Kidney epithelial cell (primary cell): ENCODE measurements at regions not wholly inside any gene's neighbourhood (a gene's known extent, or its start where the extent isn't known, plus 50 kb on each side); places are given as distances from the start of the nearest gene placed in this dataset.
"Not testable (repeated sequence)": the region's sequence is repeated elsewhere in the genome, so short reads cannot be mapped to it uniquely, and the experiment has no call there.

ENCODE experiments used
- DNase-seq: peaks from one replicate; pipeline ENCODE4 v3.0.0-alpha.2; 2010; ENCODE audit warnings: low read depth
- H3K27me3 ChIP-seq: 2 replicates; pipeline ENCODE4 v1.6.0; 2011; ENCODE audit warnings: low read length; ENCODE audit not compliant: control insufficient read depth, insufficient read depth
- H3K36me3 ChIP-seq: 2 replicates; pipeline ENCODE4 v1.5.1; 2011; ENCODE audit warnings: low read length; ENCODE audit not compliant: control insufficient read depth, insufficient read depth
- H3K4me3 ChIP-seq: 2 replicates; pipeline ENCODE4 v1.5.1; 2011; ENCODE audit warnings: low read depth, mild to moderate bottlenecking, control low read depth, low read length
- CTCF ChIP-seq: IDR thresholded peaks from 2 replicates; pipeline ENCODE4 v1.5.1; 2011; ENCODE audit warnings: mild to moderate bottlenecking, moderate library complexity, low read length, control low read depth, inconsistent platforms; ENCODE audit not compliant: insufficient read depth, poor library complexity, severe bottlenecking

- no peak for TF ChIP-seq CTCF
- Histone ChIP-seq H3K36me3 (no peaks in the 10 kb centered on the region), H3K27me3 (no peaks in the 10 kb centered on the region), H3K4me3 (no peak overlapping the region)
- no peak for DNase-seq
Measured at GRCh38 chr20:54350415-54350814, 125.0 kb upstream of the DOK5 start.

GRCh38 chr20:54351371-54352136 is 123.8 kb upstream of the DOK5 start:
- no peaks in the 10 kb centered on the region for H3K36me3 ChIP-seq
- H3K4me3 ChIP-seq = no peak overlapping the region
- H3K27me3 ChIP-seq = no peaks in the 10 kb centered on the region
- no peak for DNase-seq
- TF ChIP-seq CTCF = no peak

- H3K27me3 ChIP-seq, DNase-seq, H3K36me3 ChIP-seq, H3K4me3 ChIP-seq: not testable (repeated sequence)
Measured at GRCh38 chr20:54352541-54352940, 122.9 kb upstream of the DOK5 start.

GRCh38 chr20:54353292-54353691 is 122.1 kb upstream of the DOK5 start:
- DNase-seq = no peak
- TF ChIP-seq CTCF = no peak
- Histone ChIP-seq H3K27me3 (no peaks in the 10 kb centered on the region), H3K4me3 (no peak overlapping the region), H3K36me3 (no peaks in the 10 kb centered on the region)

- DNase-seq = no peak
- Histone ChIP-seq H3K36me3 (no peaks in the 10 kb centered on the region), H3K27me3 (no peaks in the 10 kb centered on the region), H3K4me3 (no peak overlapping the region)
- TF ChIP-seq CTCF = no peak
Measured at GRCh38 chr20:54355631-54356280, 119.6 kb upstream of the DOK5 start.

- Histone ChIP-seq H3K36me3 (no peaks in the 10 kb centered on the region), H3K4me3 (no peak overlapping the region), H3K27me3 (no peaks in the 10 kb centered on the region)
- no peak for DNase-seq
- no peak for TF ChIP-seq CTCF
Measured at GRCh38 chr20:54356801-54357200, 118.6 kb upstream of the DOK5 start.
